Stomach (tissue), 8 donors: ENCODE measurements at regions not wholly inside any gene's neighbourhood (a gene's known extent, or its start where the extent isn't known, plus 50 kb on each side); places are given as distances from the start of the nearest gene placed in this dataset.

ENCODE experiments used
- DNase-seq, 2 donors: peaks; one replicate each; pipeline versions ENCODE4 v3.0.0 to v3.0.0-alpha.2; 2013 to 2019
- H3K27ac ChIP-seq, 5 donors: fragments of 200-600 bp in 4 of 5; sonication (generic) in 4 of 5; one replicate each; pipeline ENCODE4 v1.5.1; 2013 to 2019; ENCODE audit warnings: mild to moderate bottlenecking in 1 of 5, moderate library complexity in 1 of 5
- H3K27me3 ChIP-seq, 3 donors: fragments of 200-600 bp; sonication (generic); one replicate each; pipeline ENCODE4 v1.5.1; 2017 to 2019; ENCODE audit warnings: mixed run types in 1 of 3
- H3K36me3 ChIP-seq, 4 donors: fragments of 200-600 bp; sonication (generic); 1 replicate in 3 of 4; 2 replicates in 1 of 4; pipeline ENCODE4 v1.5.1; 2016 to 2019
- H3K4me1 ChIP-seq, 4 donors: fragments of 200-600 bp; sonication (generic); one replicate each; pipeline ENCODE4 v1.5.1; 2016 to 2019
- H3K4me3 ChIP-seq, 4 donors: fragments of 200-600 bp; sonication (generic) in 3 of 4; one replicate each; pipeline ENCODE4 v1.5.1; 2016 to 2019; ENCODE audit warnings: mild to moderate bottlenecking in 1 of 4
- H3K9me3 ChIP-seq, 4 donors: fragments of 200-600 bp; sonication (generic); one replicate each; pipeline ENCODE4 v1.5.1; 2016 to 2019
- EP300 ChIP-seq: sonication (generic); formaldehyde crosslinking; IDR thresholded peaks from one replicate; pipeline ENCODE4 v1.6.1; 2017; ENCODE audit warnings: antibody characterized with exemption
- POLR2A ChIP-seq, 4 donors: fragments of 450-650 bp; IDR thresholded peaks; one replicate each; pipeline ENCODE4 v1.6.1; 2016; ENCODE audit warnings: antibody characterized with exemption in 4 of 4, control low read depth in 2 of 4, mild to moderate bottlenecking in 1 of 4, moderate library complexity in 1 of 4
- POLR2AphosphoS5 ChIP-seq, 3 donors: sonication (generic); formaldehyde crosslinking; IDR thresholded peaks; one replicate each; pipeline ENCODE4 v1.6.1; 2016; ENCODE audit warnings: antibody characterized with exemption in 3 of 3
- WGBS, 5 donors: extraction: QIAGEN DNeasy Blood & Tissue Kit in 3 of 5; methylation state at CpG; one replicate each; pipeline versions ENCODE4 v1.1.5 to v1.1.7; 2013 to 2018; 5-methylcytosine and 5-hydroxymethylcytosine counted together
- intact Hi-C: fragments of 100-400 bp; cut with DNase I; formaldehyde crosslinking; loops from one replicate; pipeline ENCODE4 v1.15.1; 2023; ENCODE audit warnings: low total_unique reads
- TF ChIP-seq, protein P1 (sequence below), 7 experiments: fragments of 450-650 bp in 4 of 7; fragments of 200-600 bp in 3 of 7; sonication (generic) in 3 of 7; IDR thresholded peaks; one replicate each; pipeline ENCODE4 v1.5.1; 2016 to 2019; ENCODE audit warnings: antibody characterized with exemption in 7 of 7, control low read depth in 2 of 7, mild to moderate bottlenecking in 1 of 7
- donor health status: healthy with polysubstance abuse.
- donor health status: Bipolar disorder and iron deficiency.
- donor health status: healthy.

DNA sequence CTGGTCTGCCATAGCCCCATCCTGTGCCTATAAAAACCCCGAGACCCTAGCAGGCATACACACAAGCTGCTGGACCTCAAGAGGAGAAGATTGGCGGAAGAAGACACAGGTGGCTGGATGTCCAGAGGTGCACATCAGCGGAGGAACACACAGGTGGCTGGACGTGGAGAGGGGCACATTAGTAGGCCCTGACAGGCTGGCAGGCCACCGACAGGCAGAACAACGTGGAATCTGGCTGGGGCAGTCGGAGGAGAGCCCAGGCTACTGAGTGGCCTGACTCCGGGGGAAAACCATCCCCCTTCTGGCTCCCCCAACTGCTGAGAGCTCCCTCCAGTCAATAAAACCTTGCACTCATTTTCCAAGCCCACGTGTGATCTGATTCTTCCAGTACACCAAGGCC is 512.5 kb upstream of the AMOT start:
- intact Hi-C loops = no loop called here
- 68 to 88% (median 73%) methylated on average over 3 to 9 of the region's 9 CpGs for WGBS, 5 donors

DNA sequence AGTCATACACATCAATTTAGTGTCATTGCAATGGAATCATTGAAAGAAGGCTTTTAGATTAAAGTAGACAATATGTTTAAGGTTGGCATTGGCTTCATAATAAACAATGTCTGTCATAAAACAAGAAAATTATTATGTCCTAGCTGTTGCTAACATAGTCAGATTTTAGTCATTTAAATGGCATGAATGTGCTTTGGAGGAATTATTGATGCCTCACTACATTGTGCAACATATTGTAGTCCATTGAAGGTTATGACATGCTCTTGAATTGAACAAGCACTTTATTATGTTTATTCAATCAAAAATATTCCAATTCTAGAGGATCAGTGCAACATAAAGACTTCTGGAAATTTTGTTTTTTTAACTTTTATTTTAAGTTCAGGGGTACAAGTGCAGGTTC is 489.8 kb upstream of the AMOT start:
- no peak overlapping the region for H3K4me3 ChIP-seq
- no peaks in the 10 kb centered on the region for H3K9me3 ChIP-seq
- intact Hi-C loops = no loop called here
- no peaks in the 10 kb centered on the region for H3K27me3 ChIP-seq
- TF ChIP-seq, protein P1, sequence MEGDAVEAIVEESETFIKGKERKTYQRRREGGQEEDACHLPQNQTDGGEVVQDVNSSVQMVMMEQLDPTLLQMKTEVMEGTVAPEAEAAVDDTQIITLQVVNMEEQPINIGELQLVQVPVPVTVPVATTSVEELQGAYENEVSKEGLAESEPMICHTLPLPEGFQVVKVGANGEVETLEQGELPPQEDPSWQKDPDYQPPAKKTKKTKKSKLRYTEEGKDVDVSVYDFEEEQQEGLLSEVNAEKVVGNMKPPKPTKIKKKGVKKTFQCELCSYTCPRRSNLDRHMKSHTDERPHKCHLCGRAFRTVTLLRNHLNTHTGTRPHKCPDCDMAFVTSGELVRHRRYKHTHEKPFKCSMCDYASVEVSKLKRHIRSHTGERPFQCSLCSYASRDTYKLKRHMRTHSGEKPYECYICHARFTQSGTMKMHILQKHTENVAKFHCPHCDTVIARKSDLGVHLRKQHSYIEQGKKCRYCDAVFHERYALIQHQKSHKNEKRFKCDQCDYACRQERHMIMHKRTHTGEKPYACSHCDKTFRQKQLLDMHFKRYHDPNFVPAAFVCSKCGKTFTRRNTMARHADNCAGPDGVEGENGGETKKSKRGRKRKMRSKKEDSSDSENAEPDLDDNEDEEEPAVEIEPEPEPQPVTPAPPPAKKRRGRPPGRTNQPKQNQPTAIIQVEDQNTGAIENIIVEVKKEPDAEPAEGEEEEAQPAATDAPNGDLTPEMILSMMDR (IDR thresholded peaks at IDR 0.05) = no peak
- no peak for TF ChIP-seq POLR2AphosphoS5 (IDR thresholded peaks at IDR 0.05)
- no peak for TF ChIP-seq EP300
- TF ChIP-seq POLR2A (IDR thresholded peaks at IDR 0.05) = no peak
- no peak for DNase-seq
- H3K27ac ChIP-seq = no peak overlapping the region
- H3K36me3 ChIP-seq = no peaks in the 10 kb centered on the region
- H3K4me1 ChIP-seq = no peaks in the 10 kb centered on the region

More for the DNA sequence above, 512.5 kb upstream of the AMOT start:
- Histone ChIP-seq H3K4me3 (no peak overlapping the region), H3K36me3 (no peaks in the 10 kb centered on the region), H3K4me1 (no peaks in the 10 kb centered on the region), H3K27ac (no peak overlapping the region), H3K9me3 (no peaks in the 10 kb centered on the region), H3K27me3 (no peaks in the 10 kb centered on the region)
- no peak for DNase-seq
- no peak for TF ChIP-seq EP300
- TF ChIP-seq POLR2A (IDR thresholded peaks at IDR 0.05) = no peak
- TF ChIP-seq POLR2AphosphoS5 (IDR thresholded peaks at IDR 0.05) = no peak
- TF ChIP-seq, protein P1 (IDR thresholded peaks at IDR 0.05) = no peak

DNA sequence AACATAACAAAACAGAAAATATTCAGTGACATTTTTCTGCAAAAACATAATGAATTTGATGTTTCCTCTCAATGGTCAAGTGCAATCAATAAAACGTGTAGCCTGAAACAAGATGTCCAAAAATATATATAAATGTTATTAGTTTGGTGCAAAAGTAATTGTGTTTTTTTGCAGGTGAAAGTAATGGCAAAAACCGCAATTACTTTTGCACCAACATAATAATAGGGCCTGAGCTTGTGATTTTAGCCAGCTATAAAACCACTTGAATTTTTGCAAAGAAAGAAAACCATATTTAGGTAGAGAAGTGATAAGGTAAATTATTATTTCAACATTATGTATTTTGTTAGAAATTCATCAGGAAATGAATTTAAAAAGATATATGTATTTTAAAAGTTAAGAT is 475.3 kb upstream of the AMOT start:
- Histone ChIP-seq H3K4me1 (no peaks in the 10 kb centered on the region), H3K9me3 (no peaks in the 10 kb centered on the region), H3K4me3 (no peak overlapping the region), H3K27ac (no peak overlapping the region), H3K27me3 (no peaks in the 10 kb centered on the region), H3K36me3 (no peaks in the 10 kb centered on the region)
- no peak for DNase-seq
- intact Hi-C loops = no loop called here
- TF ChIP-seq, protein P1 (IDR thresholded peaks at IDR 0.05) = no peak
- TF ChIP-seq EP300 (no peak), POLR2AphosphoS5 (IDR thresholded peaks at IDR 0.05) (no peak), POLR2A (IDR thresholded peaks at IDR 0.05) (no peak)
- 56 to 83% (median 65%) methylated on average over 2 of the region's 2 CpGs for WGBS, 5 donors

DNA sequence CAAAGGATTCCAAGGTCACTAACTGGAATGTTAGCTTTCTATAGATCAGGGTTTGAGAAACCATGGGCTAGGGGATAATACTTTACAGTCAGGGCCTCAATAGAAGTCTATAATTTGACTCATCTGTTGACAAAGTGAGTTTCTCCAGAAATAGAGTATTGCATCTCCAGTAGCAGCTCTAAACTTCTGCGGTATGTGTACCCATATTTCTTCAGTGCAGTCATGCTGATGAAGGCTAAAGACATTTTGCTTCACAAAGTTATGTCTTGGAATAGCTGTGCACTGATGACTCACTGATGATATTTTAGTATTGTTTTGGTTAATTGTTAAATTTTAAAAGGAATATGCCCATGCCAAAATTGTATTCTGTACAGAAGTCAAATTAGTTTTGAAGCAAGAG is 464.9 kb upstream of the AMOT start:
- no peak for DNase-seq

More for the DNA sequence above, 464.9 kb upstream of the AMOT start:
- Histone ChIP-seq H3K27ac (no peak overlapping the region), H3K36me3 (no peaks in the 10 kb centered on the region), H3K4me1 (no peaks in the 10 kb centered on the region), H3K4me3 (no peak overlapping the region), H3K27me3 (no peaks in the 10 kb centered on the region), H3K9me3 (peaks cover 0 to 8% (median 0%) of the 10 kb centered on the region in 4 donors)
- no peak for TF ChIP-seq POLR2A (IDR thresholded peaks at IDR 0.05)
- TF ChIP-seq, protein P1 (IDR thresholded peaks at IDR 0.05) = no peak
- no peak for TF ChIP-seq EP300
- no peak for TF ChIP-seq POLR2AphosphoS5 (IDR thresholded peaks at IDR 0.05)
- WGBS, 5 donors = 71 to 95% (median 86%) methylated on average over 1 of the region's 1 CpG
- intact Hi-C loops = no loop called here
